Endodermal cell (in vitro differentiated cells): ENCODE measurements at regions not wholly inside any gene's neighbourhood (a gene's known extent, or its start where the extent isn't known, plus 50 kb on each side); places are given as distances from the start of the nearest gene placed in this dataset.

Experiments
- DNase-seq: peaks from one replicate; pipeline ENCODE4 v3.0.0-alpha.2; 2017
- H3K27ac ChIP-seq: 2 replicates; pipeline ENCODE4 v1.5.1; 2013; ENCODE audit warnings: mild to moderate bottlenecking, low read depth, low read length, moderate library complexity
- H3K27me3 ChIP-seq: 2 replicates; pipeline ENCODE4 v1.6.1; 2013; ENCODE audit warnings: mild to moderate bottlenecking, low read length, moderate library complexity; ENCODE audit not compliant: insufficient read depth, control insufficient read depth, poor library complexity, severe bottlenecking
- H3K36me3 ChIP-seq: 2 replicates; pipeline ENCODE4 v1.7.0; 2013; ENCODE audit warnings: mild to moderate bottlenecking, low read length, moderate library complexity; ENCODE audit not compliant: control insufficient read depth, insufficient read depth
- H3K4me1 ChIP-seq: one replicate; pipeline ENCODE4 v1.7.0; 2013; ENCODE audit warnings: low read length; ENCODE audit not compliant: control insufficient read depth, insufficient read depth
- H3K4me3 ChIP-seq: 2 replicates; pipeline ENCODE4 v1.5.1; 2013; ENCODE audit warnings: mild to moderate bottlenecking, low read length, moderate library complexity
- H3K9ac ChIP-seq: 2 replicates; pipeline ENCODE4 v1.6.1; 2013; ENCODE audit warnings: mild to moderate bottlenecking, low read length, moderate library complexity; ENCODE audit not compliant: poor library complexity, severe bottlenecking; ENCODE audit errors: extremely low read depth
- H3K9me3 ChIP-seq: 2 replicates; pipeline ENCODE4 v1.6.1; 2013; ENCODE audit warnings: mild to moderate bottlenecking, low read length, moderate library complexity; ENCODE audit not compliant: control insufficient read depth
- H3K27ac Mint-ChIP-seq: 2 replicates; pipeline ENCODE4 v1.8.0; 2020; ENCODE audit warnings: mixed read lengths
- H3K27me3 Mint-ChIP-seq: 2 replicates; pipeline ENCODE4 v1.8.0; 2021; ENCODE audit warnings: mild to moderate bottlenecking, mixed read lengths; ENCODE audit not compliant: insufficient read depth
- H3K36me3 Mint-ChIP-seq: 2 replicates; pipeline ENCODE4 v1.8.0; 2020; ENCODE audit warnings: low read depth, mixed read lengths
- H3K4me1 Mint-ChIP-seq: 2 replicates; pipeline ENCODE4 v1.8.0; 2020; ENCODE audit warnings: mixed read lengths
- H3K4me3 Mint-ChIP-seq: 2 replicates; pipeline ENCODE4 v1.8.0; 2020; ENCODE audit warnings: mild to moderate bottlenecking, moderate library complexity, mixed read lengths
- H3K9me3 Mint-ChIP-seq: 2 replicates; pipeline ENCODE4 v1.8.0; 2020; ENCODE audit warnings: mild to moderate bottlenecking, mixed read lengths
- CTCF ChIP-seq: fragments of 200-600 bp; sonication (generic); conservative IDR thresholded peaks from 2 replicates; pipeline ENCODE4 v1.5.0; 2021; ENCODE audit warnings: antibody characterized with exemption, mild to moderate bottlenecking
- WGBS, 2 experiments: methylation state at CpG; one replicate each; pipeline versions ENCODE4 v1.1.5 to v1.1.7; 2013; ENCODE audit warnings: missing lambda C conversion rate in 2 of 2, mixed read lengths in 1 of 2; ENCODE audit not compliant: insufficient coverage in 1 of 2, insufficient read length in 1 of 2; 5-methylcytosine and 5-hydroxymethylcytosine counted together

DNA sequence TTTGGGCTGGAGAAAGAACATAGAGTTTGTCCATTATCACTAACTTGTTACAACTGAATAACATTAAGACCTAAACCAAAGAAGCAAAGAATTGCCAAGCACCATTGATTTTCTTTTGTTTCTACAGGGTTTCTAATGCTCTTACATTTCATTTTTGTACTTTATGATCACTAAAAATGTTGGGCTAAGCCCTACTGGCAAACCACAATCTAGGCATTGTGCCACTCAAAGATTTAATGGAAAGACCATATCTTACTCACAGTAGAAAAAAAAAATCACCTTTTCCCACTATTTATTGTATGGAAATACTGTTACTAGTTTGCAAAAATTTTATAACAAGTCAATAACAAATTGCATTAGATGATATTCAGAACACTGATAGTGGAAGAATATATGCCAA is 447.4 kb upstream of the PKDCC start:
- Mint-ChIP-seq H3K9me3 (no peaks in the 10 kb centered on the region), H3K36me3 (no peaks in the 10 kb centered on the region), H3K27me3 (no peaks in the 10 kb centered on the region), H3K4me3 (no peak overlapping the region), H3K4me1 (no peaks in the 10 kb centered on the region), H3K27ac (no peak overlapping the region)
- Histone ChIP-seq H3K36me3 (no peaks in the 10 kb centered on the region), H3K4me1 (no peaks in the 10 kb centered on the region), H3K9me3 (no peaks in the 10 kb centered on the region), H3K27ac (no peak overlapping the region), H3K4me3 (no peak overlapping the region), H3K27me3 (no peaks in the 10 kb centered on the region), H3K9ac (no peak overlapping the region)
- DNase-seq: no peak
- TF ChIP-seq CTCF: no peak

- no peak overlapping the region for H3K4me3 Mint-ChIP-seq
- H3K9me3 Mint-ChIP-seq: no peaks in the 10 kb centered on the region
- Histone ChIP-seq H3K9ac (no peak overlapping the region), H3K27me3 (no peaks in the 10 kb centered on the region), H3K4me3 (no peak overlapping the region), H3K36me3 (no peaks in the 10 kb centered on the region), H3K9me3 (no peaks in the 10 kb centered on the region), H3K27ac (no peak overlapping the region), H3K4me1 (no peaks in the 10 kb centered on the region)
- TF ChIP-seq CTCF: no peak
- WGBS, 2 experiments: 86 to 100% methylated on average over 1 to 2 of the region's 2 CpGs
- H3K27ac Mint-ChIP-seq: no peak overlapping the region
- no peak for DNase-seq
- H3K36me3 Mint-ChIP-seq: no peaks in the 10 kb centered on the region
- H3K27me3 Mint-ChIP-seq: no peaks in the 10 kb centered on the region
- no peaks in the 10 kb centered on the region for H3K4me1 Mint-ChIP-seq
Measured at GRCh38 chr2:41602341-41602740, 445.5 kb upstream of the PKDCC start.

- Histone ChIP-seq H3K9ac (no peak overlapping the region), H3K9me3 (no peaks in the 10 kb centered on the region), H3K4me3 (no peak overlapping the region), H3K4me1 (no peaks in the 10 kb centered on the region), H3K27me3 (no peaks in the 10 kb centered on the region), H3K36me3 (no peaks in the 10 kb centered on the region), H3K27ac (no peak overlapping the region)
- DNase-seq: no peak
- Mint-ChIP-seq H3K4me1 (no peaks in the 10 kb centered on the region), H3K4me3 (no peak overlapping the region), H3K27me3 (no peaks in the 10 kb centered on the region), H3K9me3 (no peaks in the 10 kb centered on the region), H3K36me3 (no peaks in the 10 kb centered on the region), H3K27ac (no peak overlapping the region)
- no peak for TF ChIP-seq CTCF
- 100% methylated on average over 1 of the region's 1 CpG; no CpG with 5 or more reads in 1 of the 2 experiments for WGBS, 2 experiments
Measured at GRCh38 chr2:41605311-41605710, 442.5 kb upstream of the PKDCC start.
